Smooth muscle cell (in vitro differentiated cells): ENCODE measurements at regions not wholly inside any gene's neighbourhood (a gene's known extent, or its start where the extent isn't known, plus 50 kb on each side); places are given as distances from the start of the nearest gene placed in this dataset.

Source experiments
- DNase-seq: peaks from one replicate; lab custom pipeline; 2025; ENCODE audit not compliant: unreplicated experiment; lab: John Stamatoyannopoulos, UW
- H2AFZ ChIP-seq: fragments of 200-600 bp; sonication (generic); 2 replicates; pipeline ENCODE4 v1.6.0; 2016; ENCODE audit warnings: antibody characterized with exemption, low read depth, mild to moderate bottlenecking
- H3F3A ChIP-seq: fragments of 200-600 bp; sonication (generic); 2 replicates; pipeline ENCODE4 v1.6.0; 2017; ENCODE audit warnings: antibody characterized with exemption, low read depth
- H3K27ac ChIP-seq: fragments of 200-600 bp; sonication (generic); 2 replicates; pipeline ENCODE4 v1.5.1; 2016; ENCODE audit warnings: low read depth, mild to moderate bottlenecking
- H3K27me3 ChIP-seq: fragments of 200-600 bp; sonication (generic); 2 replicates; pipeline ENCODE4 v1.6.1; 2016; ENCODE audit warnings: low read depth, mild to moderate bottlenecking
- H3K36me3 ChIP-seq: fragments of 200-600 bp; sonication (generic); 2 replicates; pipeline ENCODE4 v1.5.1; 2016; ENCODE audit warnings: low read depth
- H3K4me1 ChIP-seq: fragments of 200-600 bp; sonication (generic); 2 replicates; pipeline ENCODE4 v1.5.1; 2016; ENCODE audit warnings: low read depth
- H3K4me2 ChIP-seq: fragments of 200-600 bp; sonication (generic); 2 replicates; pipeline ENCODE4 v1.6.0; 2016; ENCODE audit warnings: mild to moderate bottlenecking
- H3K4me3 ChIP-seq: fragments of 200-600 bp; sonication (generic); 2 replicates; pipeline ENCODE4 v1.5.1; 2016; ENCODE audit warnings: mild to moderate bottlenecking
- H3K79me2 ChIP-seq: fragments of 200-600 bp; sonication (generic); 2 replicates; pipeline ENCODE4 v1.6.0; 2016; ENCODE audit warnings: low read depth, mild to moderate bottlenecking
- H3K9ac ChIP-seq: fragments of 200-600 bp; sonication (generic); 2 replicates; pipeline ENCODE4 v1.6.0; 2016; ENCODE audit warnings: low read depth
- H3K9me3 ChIP-seq: fragments of 200-600 bp; sonication (generic); replicated peaks from 2 replicates; pipeline ENCODE4 v1.5.1; 2016; ENCODE audit warnings: low read depth
- H4K20me1 ChIP-seq: fragments of 200-600 bp; sonication (generic); 2 replicates; pipeline ENCODE4 v1.6.0; 2016; ENCODE audit warnings: low read depth
- WGBS: methylation state at CpG from one replicate; pipeline ENCODE4 v1.1.7; 2016; ENCODE audit warnings: low lambda C conversion rate; 5-methylcytosine and 5-hydroxymethylcytosine counted together
- TF ChIP-seq, protein P1 (sequence below): fragments of 200-600 bp; sonication (generic); IDR thresholded peaks from 2 replicates; pipeline ENCODE4 v1.5.1; 2017; ENCODE audit warnings: borderline replicate concordance, mild to moderate bottlenecking, antibody characterized with exemption; ENCODE audit not compliant: insufficient read depth, poor library complexity, severe bottlenecking

DNA sequence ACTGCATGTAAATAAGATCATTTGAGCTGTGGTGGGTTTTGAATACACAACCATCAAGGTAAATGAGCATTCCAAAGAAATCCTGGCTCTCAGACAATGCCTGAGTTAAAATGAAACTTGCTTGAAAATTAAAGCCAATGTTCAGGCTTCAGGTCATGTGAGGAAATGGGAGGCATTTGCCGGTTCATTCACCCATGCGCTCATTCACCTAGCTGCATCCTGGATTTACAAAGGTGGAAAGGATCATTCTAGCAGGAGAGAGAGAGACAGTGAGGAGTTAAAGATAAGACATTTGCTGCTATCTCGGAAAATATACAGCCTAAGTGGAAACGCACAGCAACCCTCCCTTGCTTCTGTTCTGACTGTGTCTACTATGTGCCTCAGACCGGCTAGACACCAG, 143.8 kb upstream of the KLF4 start:
- 44% methylated on average over 5 of the region's 5 CpGs for WGBS
- Histone ChIP-seq H4K20me1 (no peaks in the 10 kb centered on the region), H3K4me1 (no peaks in the 10 kb centered on the region), H2AFZ (no peak overlapping the region), H3K4me2 (no peak overlapping the region), H3K9ac (no peak overlapping the region), H3K27me3 (no peaks in the 10 kb centered on the region), H3K4me3 (no peak overlapping the region), H3K79me2 (no peaks in the 10 kb centered on the region), H3F3A (peaks cover 2% of the 10 kb centered on the region), H3K36me3 (no peaks in the 10 kb centered on the region), H3K27ac (no peak overlapping the region), H3K9me3 (no peaks in the 10 kb centered on the region)
- TF ChIP-seq, protein P1, sequence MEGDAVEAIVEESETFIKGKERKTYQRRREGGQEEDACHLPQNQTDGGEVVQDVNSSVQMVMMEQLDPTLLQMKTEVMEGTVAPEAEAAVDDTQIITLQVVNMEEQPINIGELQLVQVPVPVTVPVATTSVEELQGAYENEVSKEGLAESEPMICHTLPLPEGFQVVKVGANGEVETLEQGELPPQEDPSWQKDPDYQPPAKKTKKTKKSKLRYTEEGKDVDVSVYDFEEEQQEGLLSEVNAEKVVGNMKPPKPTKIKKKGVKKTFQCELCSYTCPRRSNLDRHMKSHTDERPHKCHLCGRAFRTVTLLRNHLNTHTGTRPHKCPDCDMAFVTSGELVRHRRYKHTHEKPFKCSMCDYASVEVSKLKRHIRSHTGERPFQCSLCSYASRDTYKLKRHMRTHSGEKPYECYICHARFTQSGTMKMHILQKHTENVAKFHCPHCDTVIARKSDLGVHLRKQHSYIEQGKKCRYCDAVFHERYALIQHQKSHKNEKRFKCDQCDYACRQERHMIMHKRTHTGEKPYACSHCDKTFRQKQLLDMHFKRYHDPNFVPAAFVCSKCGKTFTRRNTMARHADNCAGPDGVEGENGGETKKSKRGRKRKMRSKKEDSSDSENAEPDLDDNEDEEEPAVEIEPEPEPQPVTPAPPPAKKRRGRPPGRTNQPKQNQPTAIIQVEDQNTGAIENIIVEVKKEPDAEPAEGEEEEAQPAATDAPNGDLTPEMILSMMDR = no peak
- DNase-seq = no peak

DNA sequence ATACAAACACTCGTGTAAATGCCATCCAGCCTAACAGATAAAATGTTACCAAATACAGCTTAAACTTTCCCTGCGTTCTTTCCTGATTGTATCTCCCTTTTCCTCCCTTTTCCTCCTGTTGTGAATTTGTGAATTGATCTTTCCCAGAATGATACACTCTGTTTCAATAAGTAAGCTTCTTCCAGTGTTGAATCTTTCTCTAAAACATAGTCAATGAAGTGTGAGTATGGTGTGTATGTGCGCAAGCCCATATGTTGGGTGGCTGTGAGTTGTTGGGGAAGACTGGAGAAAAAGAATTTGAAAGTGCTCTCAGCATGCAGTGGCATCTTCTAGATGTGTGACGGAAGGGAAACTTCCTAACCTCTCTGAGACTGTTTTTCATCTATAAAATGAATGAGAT, 143.1 kb upstream of the KLF4 start:
- Histone ChIP-seq H3K36me3 (no peaks in the 10 kb centered on the region), H3K4me1 (no peaks in the 10 kb centered on the region), H3K4me2 (no peak overlapping the region), H3F3A (no peaks in the 10 kb centered on the region), H3K9ac (no peak overlapping the region), H4K20me1 (no peaks in the 10 kb centered on the region), H3K79me2 (no peaks in the 10 kb centered on the region), H2AFZ (no peak overlapping the region), H3K27ac (no peak overlapping the region), H3K4me3 (no peak overlapping the region), H3K27me3 (no peaks in the 10 kb centered on the region), H3K9me3 (no peaks in the 10 kb centered on the region)
- no peak for DNase-seq
- TF ChIP-seq, protein P1 = no peak
- 74% methylated on average over 4 of the region's 4 CpGs for WGBS

DNA sequence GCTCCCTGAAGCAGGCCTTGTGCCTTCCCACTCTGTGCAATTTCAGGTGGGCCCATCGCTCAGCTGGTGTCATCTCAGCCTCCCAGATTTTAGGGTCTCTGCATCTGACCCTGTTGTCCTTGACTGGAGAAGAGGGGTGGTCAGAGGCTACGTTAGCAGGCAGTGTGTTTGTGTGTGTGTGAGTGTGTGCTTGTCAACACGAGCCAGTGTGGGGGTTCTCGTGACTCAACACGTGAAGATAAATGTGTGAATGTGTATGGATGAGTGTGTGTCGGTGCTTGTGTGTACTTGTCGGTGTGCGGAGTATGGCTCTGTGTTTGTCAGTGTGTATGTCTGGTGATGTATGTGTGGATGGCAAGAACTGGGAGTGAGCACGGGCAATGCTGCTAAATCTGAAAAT, 142.6 kb upstream of the KLF4 start:
- Histone ChIP-seq H3K79me2 (no peaks in the 10 kb centered on the region), H3K9me3 (no peaks in the 10 kb centered on the region), H2AFZ (no peak overlapping the region), H3K4me2 (no peak overlapping the region), H3K4me1 (no peaks in the 10 kb centered on the region), H4K20me1 (no peaks in the 10 kb centered on the region), H3F3A (no peaks in the 10 kb centered on the region), H3K27me3 (no peaks in the 10 kb centered on the region), H3K4me3 (no peak overlapping the region), H3K36me3 (no peaks in the 10 kb centered on the region), H3K27ac (no peak overlapping the region), H3K9ac (no peak overlapping the region)
- TF ChIP-seq, protein P1 = no peak
- 88% methylated on average over 9 of the region's 9 CpGs for whole genome bisulfite sequencing
- no peak for DNase-seq

DNA sequence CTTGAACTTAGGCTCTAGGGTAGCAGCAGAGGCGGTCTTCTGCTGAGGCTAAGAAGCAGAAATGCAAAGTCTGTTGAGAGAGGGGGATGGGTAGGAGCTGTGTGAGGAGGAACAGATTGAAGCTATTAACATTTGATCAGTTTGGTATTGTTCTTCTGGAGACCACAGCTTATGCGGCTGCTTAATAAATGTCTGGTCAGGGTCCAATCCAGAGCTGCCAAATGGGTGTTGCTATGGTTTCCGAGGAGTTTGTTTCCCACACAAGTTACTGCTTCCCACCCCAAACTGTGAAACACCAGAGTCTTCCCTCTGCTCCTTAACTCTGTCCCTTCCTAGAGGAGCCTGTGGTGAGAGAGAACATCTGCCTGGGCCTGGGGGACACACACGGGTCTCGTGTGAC, 142.2 kb upstream of the KLF4 start:
- Histone ChIP-seq H3K4me1 (no peaks in the 10 kb centered on the region), H2AFZ (no peak overlapping the region), H4K20me1 (no peaks in the 10 kb centered on the region), H3K36me3 (no peaks in the 10 kb centered on the region), H3K9ac (no peak overlapping the region), H3F3A (no peaks in the 10 kb centered on the region), H3K4me3 (no peak overlapping the region), H3K27me3 (no peaks in the 10 kb centered on the region), H3K4me2 (no peak overlapping the region), H3K27ac (no peak overlapping the region), H3K9me3 (no peaks in the 10 kb centered on the region), H3K79me2 (no peaks in the 10 kb centered on the region)
- 86% methylated on average over 5 of the region's 5 CpGs for WGBS
- DNase-seq = no peak
- TF ChIP-seq, protein P1 = no peak
